Ovary (tissue), 3 donors: ENCODE measurements at regions not wholly inside any gene's neighbourhood (a gene's known extent, or its start where the extent isn't known, plus 50 kb on each side); places are given as distances from the start of the nearest gene placed in this dataset.

Experiments
- EP300 ChIP-seq: sonication (generic); formaldehyde crosslinking; IDR thresholded peaks from one replicate; pipeline ENCODE4 v1.6.1; 2017; ENCODE audit warnings: antibody characterized with exemption
- TF ChIP-seq, protein P1 (sequence below), 3 donors: fragments of 450-650 bp in 2 of 3; fragments of 200-600 bp in 1 of 3; IDR thresholded peaks; one replicate each; pipeline versions ENCODE4 v1.5.1 to v1.8.0; 2016 to 2022; ENCODE audit warnings: antibody characterized with exemption in 3 of 3, mild to moderate bottlenecking in 1 of 3
- donor health status: DM: no; HTN: no; CAD: no.

DNA sequence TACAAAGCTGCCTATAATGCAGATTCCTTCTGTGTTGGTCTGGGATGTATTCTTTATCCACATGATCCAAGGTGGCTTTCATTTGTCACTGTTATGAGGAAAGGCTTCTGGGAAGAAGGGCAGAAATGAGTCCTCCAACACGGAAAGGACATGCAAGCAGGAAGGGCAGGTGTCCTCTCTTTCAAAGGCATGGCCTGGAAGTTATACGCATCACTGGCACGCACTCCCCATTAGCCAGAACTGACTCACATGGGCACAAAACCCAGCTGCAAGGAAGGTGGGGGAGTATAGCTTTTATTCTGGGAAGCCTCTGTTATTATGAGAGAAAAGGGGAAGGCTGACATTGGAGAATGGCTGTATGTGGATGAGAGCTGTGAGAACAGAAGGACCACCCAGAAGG is 141.3 kb upstream of the ZNF618 start:
- no peak for TF ChIP-seq EP300
- TF ChIP-seq, protein P1, sequence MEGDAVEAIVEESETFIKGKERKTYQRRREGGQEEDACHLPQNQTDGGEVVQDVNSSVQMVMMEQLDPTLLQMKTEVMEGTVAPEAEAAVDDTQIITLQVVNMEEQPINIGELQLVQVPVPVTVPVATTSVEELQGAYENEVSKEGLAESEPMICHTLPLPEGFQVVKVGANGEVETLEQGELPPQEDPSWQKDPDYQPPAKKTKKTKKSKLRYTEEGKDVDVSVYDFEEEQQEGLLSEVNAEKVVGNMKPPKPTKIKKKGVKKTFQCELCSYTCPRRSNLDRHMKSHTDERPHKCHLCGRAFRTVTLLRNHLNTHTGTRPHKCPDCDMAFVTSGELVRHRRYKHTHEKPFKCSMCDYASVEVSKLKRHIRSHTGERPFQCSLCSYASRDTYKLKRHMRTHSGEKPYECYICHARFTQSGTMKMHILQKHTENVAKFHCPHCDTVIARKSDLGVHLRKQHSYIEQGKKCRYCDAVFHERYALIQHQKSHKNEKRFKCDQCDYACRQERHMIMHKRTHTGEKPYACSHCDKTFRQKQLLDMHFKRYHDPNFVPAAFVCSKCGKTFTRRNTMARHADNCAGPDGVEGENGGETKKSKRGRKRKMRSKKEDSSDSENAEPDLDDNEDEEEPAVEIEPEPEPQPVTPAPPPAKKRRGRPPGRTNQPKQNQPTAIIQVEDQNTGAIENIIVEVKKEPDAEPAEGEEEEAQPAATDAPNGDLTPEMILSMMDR (IDR thresholded peaks at IDR 0.05): no peak
